CD14-positive monocyte (primary cell): ENCODE measurements at regions not wholly inside any gene's neighbourhood (a gene's known extent, or its start where the extent isn't known, plus 50 kb on each side); places are given as distances from the start of the nearest gene placed in this dataset.

Experiments
- DNase-seq, 3 donors: peaks; one replicate each; pipeline ENCODE4 v3.0.0-alpha.2; 2011 to 2022
- H2AFZ ChIP-seq: 2 replicates; pipeline ENCODE4 v1.6.0; 2012; ENCODE audit warnings: mild to moderate bottlenecking, low read depth, low read length, inconsistent platforms; ENCODE audit not compliant: insufficient read depth, poor library complexity, severe bottlenecking
- H3K27ac ChIP-seq, 2 donors: 1 replicate in 1 of 2; 2 replicates in 1 of 2; pipeline ENCODE4 v1.5.1; 2012 to 2013; ENCODE audit warnings: low read length in 2 of 2, control low read depth in 1 of 2, inconsistent platforms in 1 of 2, low read depth in 1 of 2, mild to moderate bottlenecking in 1 of 2
- H3K27me3 ChIP-seq, 2 donors: one replicate each; pipeline versions ENCODE4 v1.6.0 to v1.6.1; 2011 to 2013; ENCODE audit warnings: low read length in 2 of 2; ENCODE audit not compliant: control insufficient read depth in 2 of 2, insufficient read depth in 2 of 2
- H3K36me3 ChIP-seq, 2 donors: replicated peaks in 1 of 2; 1 replicate in 1 of 2; 2 replicates in 1 of 2; pipeline versions ENCODE4 v1.5.1 to v1.6.1; 2012 to 2013; ENCODE audit warnings: low read length in 2 of 2, control low read depth in 1 of 2, inconsistent platforms in 1 of 2, mild to moderate bottlenecking in 1 of 2; ENCODE audit not compliant: insufficient read depth in 2 of 2, control insufficient read depth in 1 of 2
- H3K4me1 ChIP-seq, 2 donors: 1 replicate in 1 of 2; 2 replicates in 1 of 2; pipeline versions ENCODE4 v1.5.1 to v1.6.1; 2012 to 2013; ENCODE audit warnings: low read length in 2 of 2, control low read depth in 1 of 2, inconsistent platforms in 1 of 2, mild to moderate bottlenecking in 1 of 2, moderate library complexity in 1 of 2; ENCODE audit not compliant: insufficient read depth in 2 of 2, control insufficient read depth in 1 of 2
- H3K4me2 ChIP-seq: replicated peaks from 2 replicates; pipeline ENCODE3; 2012; ENCODE audit warnings: low read length, moderate library complexity, mild to moderate bottlenecking; ENCODE audit not compliant: poor library complexity, severe bottlenecking; ENCODE audit errors: extremely low read depth
- H3K4me3 ChIP-seq, 3 experiments: fragments of 200-600 bp in 1 of 3; sonication (generic) in 1 of 3; replicated peaks in 1 of 3; 1 replicate in 2 of 3; 2 replicates in 1 of 3; pipeline ENCODE4 v1.5.1; 2011 to 2013; ENCODE audit warnings: low read length in 3 of 3, mild to moderate bottlenecking in 3 of 3, control low read depth in 2 of 3, low read depth in 2 of 3, inconsistent platforms in 1 of 3, moderate library complexity in 1 of 3
- H3K79me2 ChIP-seq: 2 replicates; pipeline ENCODE4 v1.6.0; 2012; ENCODE audit warnings: mild to moderate bottlenecking, control low read depth, inconsistent platforms, low read length, moderate library complexity; ENCODE audit not compliant: insufficient read depth
- H3K9ac ChIP-seq: 2 replicates; pipeline ENCODE4 v1.6.0; 2017; ENCODE audit warnings: low read length, mild to moderate bottlenecking; ENCODE audit not compliant: insufficient read depth, poor library complexity, severe bottlenecking
- H3K9me3 ChIP-seq, 2 donors: replicated peaks in 1 of 2; 1 replicate in 1 of 2; 2 replicates in 1 of 2; pipeline versions ENCODE4 v1.5.1 to v1.6.1; 2012 to 2013; ENCODE audit warnings: low read length in 2 of 2, control low read depth in 1 of 2; ENCODE audit not compliant: control insufficient read depth in 1 of 2, insufficient read depth in 1 of 2
- H4K20me1 ChIP-seq: 2 replicates; pipeline ENCODE4 v1.6.0; 2012; ENCODE audit warnings: mild to moderate bottlenecking, low read length, control low read depth, moderate library complexity; ENCODE audit not compliant: insufficient read depth
- H3K27ac Mint-ChIP-seq, 7 donors: one replicate each; pipeline ENCODE4 v1.8.0; 2020; ENCODE audit warnings: mild to moderate bottlenecking in 7 of 7, mixed read lengths in 7 of 7, moderate library complexity in 6 of 7, inconsistent platforms in 2 of 7
- H3K27me3 Mint-ChIP-seq, 3 donors: one replicate each; pipeline ENCODE4 v1.8.0; 2021 to 2022; ENCODE audit warnings: low read depth in 3 of 3, mild to moderate bottlenecking in 3 of 3, mixed read lengths in 3 of 3, moderate library complexity in 3 of 3, inconsistent platforms in 1 of 3
- H3K36me3 Mint-ChIP-seq, 2 donors: one replicate each; pipeline ENCODE4 v1.8.0; 2020; ENCODE audit warnings: mixed read lengths in 2 of 2, inconsistent platforms in 1 of 2, mild to moderate bottlenecking in 1 of 2
- H3K4me1 Mint-ChIP-seq: one replicate; pipeline ENCODE4 v1.8.0; 2020; ENCODE audit warnings: mild to moderate bottlenecking, mixed read lengths
- H3K4me3 Mint-ChIP-seq, 2 donors: one replicate each; pipeline ENCODE4 v1.8.0; 2020; ENCODE audit warnings: mild to moderate bottlenecking in 2 of 2, mixed read lengths in 2 of 2, moderate library complexity in 1 of 2
- H3K9me3 Mint-ChIP-seq, 7 donors: one replicate each; pipeline ENCODE4 v1.8.0; 2020 to 2022; ENCODE audit warnings: mixed read lengths in 7 of 7, mild to moderate bottlenecking in 6 of 7, moderate library complexity in 6 of 7, inconsistent platforms in 2 of 7
- CTCF ChIP-seq: fragments of 200-600 bp; IDR thresholded peaks from one replicate; pipeline ENCODE4 v1.8.0; 2022; ENCODE audit warnings: antibody characterized with exemption, mild to moderate bottlenecking
- WGBS: methylation state at CpG from one replicate; pipeline ENCODE4 v1.1.5; 2013; ENCODE audit warnings: missing lambda C conversion rate; ENCODE audit not compliant: insufficient coverage; 5-methylcytosine and 5-hydroxymethylcytosine counted together
- intact Hi-C, 2 donors: fragments of 100-400 bp; cut with micrococcal nuclease; formaldehyde crosslinking; loops; one replicate each; pipeline versions ENCODE4 v1.15.0 to v1.15.1; 2023

GRCh38 chr6:54646951-54647664 lies 199.5 kb upstream of the FAM83B start:
- no peak overlapping the region for H3K4me3 Mint-ChIP-seq
- H3K27ac Mint-ChIP-seq = no peak overlapping the region
- Histone ChIP-seq H3K9ac (no peak overlapping the region), H3K4me3 (no peak overlapping the region), H3K4me2 (no peak overlapping the region), H4K20me1 (no peaks in the 10 kb centered on the region), H3K27ac (no peak overlapping the region), H3K79me2 (no peaks in the 10 kb centered on the region), H3K36me3 (no peaks in the 10 kb centered on the region), H2AFZ (no peak overlapping the region), H3K9me3 (no peaks in the 10 kb centered on the region), H3K4me1 (no peaks in the 10 kb centered on the region), H3K27me3 (no peaks in the 10 kb centered on the region)
- no peaks in the 10 kb centered on the region for H3K36me3 Mint-ChIP-seq
- peaks cover 0 to 7% (median 0%) of the 10 kb centered on the region in 7 donors for H3K9me3 Mint-ChIP-seq
- H3K27me3 Mint-ChIP-seq = no peaks in the 10 kb centered on the region
- intact Hi-C loops = no loop called here
- WGBS = 79% methylated on average over 3 of the region's 8 CpGs
- DNase-seq = no peak
- no peak for TF ChIP-seq CTCF
- H3K4me1 Mint-ChIP-seq = no peaks in the 10 kb centered on the region

DNA sequence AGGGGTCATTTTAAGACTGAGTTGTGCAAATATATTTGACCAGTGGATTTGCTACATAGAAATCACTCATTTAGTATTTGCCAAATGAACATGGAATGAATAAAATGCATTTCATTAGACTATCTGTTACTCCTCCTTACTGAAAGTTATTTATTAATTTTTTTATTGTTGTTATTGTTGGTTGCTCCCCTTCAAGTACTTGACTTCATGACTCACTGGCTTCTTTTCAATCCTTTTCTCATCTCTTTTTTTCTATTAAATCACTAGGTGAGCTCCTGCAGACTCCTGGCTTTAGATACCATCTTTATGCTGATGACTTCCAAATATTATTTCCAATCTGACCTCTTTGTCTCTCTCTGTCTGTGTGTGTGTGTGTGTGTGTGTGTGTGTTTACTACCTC lies 192.2 kb upstream of the FAM83B start:
- no peaks in the 10 kb centered on the region for H3K79me2 ChIP-seq
- H3K27ac Mint-ChIP-seq = no peak overlapping the region
- H3K27me3 ChIP-seq = no peaks in the 10 kb centered on the region
- no peak overlapping the region for H3K4me3 Mint-ChIP-seq
- H3K36me3 ChIP-seq = no peaks in the 10 kb centered on the region
- no peak overlapping the region for H3K4me2 ChIP-seq
- H3K4me3 ChIP-seq = no peak overlapping the region
- H3K4me1 ChIP-seq = no peaks in the 10 kb centered on the region
- no peak overlapping the region for H2AFZ ChIP-seq
- H4K20me1 ChIP-seq = no peaks in the 10 kb centered on the region
- H3K27me3 Mint-ChIP-seq = no peaks in the 10 kb centered on the region
- no peak overlapping the region for H3K27ac ChIP-seq
- H3K9ac ChIP-seq = no peak overlapping the region
- H3K4me1 Mint-ChIP-seq = no peaks in the 10 kb centered on the region
- intact Hi-C loops = no loop called here
- peaks cover 0 to 8% (median 0%) of the 10 kb centered on the region in 7 donors for H3K9me3 Mint-ChIP-seq
- DNase-seq = no peak
- peaks cover 0 to 2% of the 10 kb centered on the region in 2 donors for H3K9me3 ChIP-seq
- no peaks in the 10 kb centered on the region for H3K36me3 Mint-ChIP-seq
- TF ChIP-seq CTCF = no peak
